ENCODE measurements at regions not wholly inside any gene's neighbourhood (a gene's known extent, or its start where the extent isn't known, plus 50 kb on each side); places are given as distances from the start of the nearest gene placed in this dataset.

GRCh38 chr19:29409076-29409862, 116.5 kb upstream of the VSTM2B start:
- no peak for TF ChIP-seq JUND (IDR thresholded peaks at IDR 0.05; ENCODE audit: low read length)
- TF ChIP-seq SAP30 (IDR thresholded peaks at IDR 0.05; ENCODE audit: insufficient read depth, insufficient replicate concordance, low read length) = no peak
- TF ChIP-seq EGR1 (IDR thresholded peaks at IDR 0.05; ENCODE audit: borderline replicate concordance, low read depth, low read length) = no peak
- no peak overlapping the region for H3K9ac ChIP-seq (replicated peaks in 1 of 4; ENCODE audit: extremely low read depth in 1 of 4, low read depth in 3 of 4, low read length in 3 of 4)
- no peak overlapping the region for H3K4ac ChIP-seq (replicated peaks; ENCODE audit: insufficient read length, low read depth, low read length)
- no peak overlapping the region for H2BK120ac ChIP-seq (replicated peaks; ENCODE audit: low read depth, low read length)
- H2BK12ac ChIP-seq (ENCODE audit: low read depth, low read length) = no peak overlapping the region
- H4K5ac ChIP-seq (ENCODE audit: insufficient read length, low read depth, low read length) = no peak overlapping the region
- ChIA-PET CTCF (ENCODE audit: partially characterized antibody) (interaction anchor here (0.9 to 2.3 kb wide), 8 partner anchors 9 to 115 kb away, joined by 3 to 12 read pairs (median 3); no protein-coding TSS in a partner anchor), POLR2A (ENCODE audit: partially characterized antibody) (no interaction called here)
- H2AFZ ChIP-seq (ENCODE audit: low read length) = no peak overlapping the region
- no peak overlapping the region for H3K27ac ChIP-seq (ENCODE audit: low read depth, low read length)
- DNase-seq (ENCODE audit: low read depth in 1 of 2, low spot score in 2 of 2) (no peak), FAIRE-seq (no peak)
- no peak overlapping the region for H3K4me2 ChIP-seq (ENCODE audit: insufficient read depth in 1 of 2, low read depth in 2 of 2, low read length in 2 of 2)
- H3K4me1 ChIP-seq (replicated peaks in 1 of 4; ENCODE audit: control insufficient read depth in 3 of 4, insufficient read depth in 4 of 4, low read length in 3 of 4) = peaks cover 0 to 14% (median 6%) of the 10 kb centered on the region in 4 experiments; a peak in 5 of 7 replicates
- H3K56ac ChIP-seq (replicated peaks; ENCODE audit: insufficient read length, low read depth, low read length) = no peak overlapping the region
- no peak overlapping the region for H2BK5ac ChIP-seq (ENCODE audit: low read depth, low read length)
- H3K36me3 ChIP-seq (ENCODE audit: control insufficient read depth in 2 of 4, insufficient read depth in 4 of 4, low read length in 3 of 4) = no peaks in the 10 kb centered on the region
- H3K23ac ChIP-seq (ENCODE audit: insufficient read length) = no peak overlapping the region
- no peaks in the 10 kb centered on the region for H3K79me2 ChIP-seq (ENCODE audit: control insufficient read depth in 1 of 2, insufficient read depth in 2 of 2, low read length in 2 of 2)
- H2BK15ac ChIP-seq (ENCODE audit: low read length) = no peak overlapping the region
- no peak overlapping the region for H2AK5ac ChIP-seq (ENCODE audit: low read depth, low read length)
- H3K79me1 ChIP-seq (ENCODE audit: low read depth, low read length) = no peaks in the 10 kb centered on the region
- H3K9me3 ChIP-seq (ENCODE audit: insufficient read depth in 2 of 2, low read depth in 1 of 2, low read length in 1 of 2) = no peaks in the 10 kb centered on the region
- H4K8ac ChIP-seq (ENCODE audit: extremely low read depth, insufficient read depth, low read length) = no peak overlapping the region
- peaks cover 0 to 4% (median 0%) of the 10 kb centered on the region in 4 experiments; a peak in 4 of 7 replicates for H3K27me3 ChIP-seq (replicated peaks in 1 of 4; ENCODE audit: control insufficient read depth in 3 of 4, extremely low read depth in 1 of 4, insufficient read depth in 3 of 4, low read length in 3 of 4)
- WGBS, 2 experiments (ENCODE audit: extremely low coverage in 1 of 2, insufficient coverage in 1 of 2, insufficient read length in 1 of 2, insufficient replicate concordance in 2 of 2, low coverage in 1 of 2, low lambda C conversion rate in 2 of 2, missing lambda C conversion rate in 1 of 2) = 81% methylated on average over 12 of the region's 14 CpGs; no CpG with 5 or more reads in 1 of the 2 experiments
- no peak overlapping the region for H3K14ac ChIP-seq (ENCODE audit: insufficient read length)
- H4K91ac ChIP-seq (replicated peaks; ENCODE audit: insufficient read length, low read length) = no peak overlapping the region
- H4K20me1 ChIP-seq (replicated peaks in 1 of 2; ENCODE audit: control insufficient read depth in 1 of 2, insufficient read depth in 2 of 2, low read length in 2 of 2) = no peaks in the 10 kb centered on the region
- H3K4me3 ChIP-seq (ENCODE audit: extremely low read depth in 1 of 4, insufficient read depth in 2 of 4, low read depth in 3 of 4, low read length in 4 of 4) = no peak overlapping the region
- H3K18ac ChIP-seq (ENCODE audit: extremely low read depth, low read length) = no peak overlapping the region
- no peak overlapping the region for H2BK20ac ChIP-seq (ENCODE audit: low read length)
- H3K23me2 ChIP-seq (ENCODE audit: low read depth, low read length) = peaks cover 4% of the 10 kb centered on the region; the same call in 1 of the 2 replicates
